ENCODE measurements at regions not wholly inside any gene's neighbourhood (a gene's known extent, or its start where the extent isn't known, plus 50 kb on each side); places are given as distances from the start of the nearest gene placed in this dataset.
A peak's percentile ranks its signal among the peaks of the same experiment; 100 is the strongest.

DNA sequence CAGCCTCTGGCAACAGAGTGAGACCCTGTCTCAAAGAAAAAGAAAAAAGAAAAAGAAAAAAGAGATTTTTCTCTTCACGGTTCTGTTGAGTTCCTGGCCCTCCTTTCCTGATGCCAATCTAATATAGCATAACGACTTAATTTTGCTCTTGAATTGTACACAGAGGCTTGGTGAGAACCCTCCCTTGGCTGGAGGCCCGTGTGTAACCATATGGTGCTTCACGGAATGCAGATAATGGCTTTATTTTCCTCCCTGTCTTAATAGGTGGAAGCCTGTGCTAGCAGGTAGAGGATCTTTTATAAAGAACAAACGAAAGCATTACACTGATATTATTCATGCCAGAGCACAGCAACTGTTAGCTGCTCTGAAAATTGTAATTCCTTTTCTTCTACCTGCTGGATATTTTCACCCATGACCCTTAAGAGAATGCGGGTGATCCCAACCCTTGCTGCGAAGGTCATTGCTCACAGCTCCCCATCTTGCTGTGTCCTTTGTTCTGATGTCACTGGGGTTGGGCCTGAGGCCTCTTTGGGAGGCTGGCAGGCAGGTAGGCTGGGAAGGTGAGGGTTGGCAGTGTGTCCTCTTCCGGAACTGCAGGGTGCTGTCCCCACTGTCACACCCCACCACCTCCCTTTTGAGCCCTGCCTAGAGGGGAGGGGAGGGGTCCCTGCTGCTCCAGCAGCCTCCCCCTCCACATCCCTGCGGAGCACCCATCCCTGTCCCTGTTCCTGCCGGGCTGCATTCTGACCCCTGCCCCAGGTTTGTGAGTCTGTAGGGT, 83.8 kb upstream of the STOX2 start:
- Mint-ChIP-seq H3K36me3 (ENCODE audit: low read depth, unreplicated experiment) (peaks cover 2% of the 10 kb centered on the region), H3K4me1 (ENCODE audit: low read depth, unreplicated experiment) (peaks cover 6% of the 10 kb centered on the region), H3K4me3 (ENCODE audit: unreplicated experiment) (no peak overlapping the region), H3K9me3 (ENCODE audit: unreplicated experiment) (peaks cover under 1% of the 10 kb centered on the region), H3K27me3 (ENCODE audit: low read depth, unreplicated experiment) (peaks cover 8% of the 10 kb centered on the region), H3K27ac (ENCODE audit: unreplicated experiment) (no peak overlapping the region)
- FAIRE-seq (no peak), DNase-seq (ENCODE audit: low read depth) (no peak)
- Histone ChIP-seq H3K27me3 (ENCODE audit: insufficient read depth, low read length) (no peaks in the 10 kb centered on the region), H3K36me3 (ENCODE audit: insufficient read depth, low read length) (no peaks in the 10 kb centered on the region), H4K20me1 (ENCODE audit: insufficient read depth, low read length) (no peaks in the 10 kb centered on the region), H2AFZ (ENCODE audit: low read depth, low read length) (no peak overlapping the region), H3K27ac (ENCODE audit: low read depth, low read length) (no peak overlapping the region), H3K9me3 (ENCODE audit: insufficient read depth, low read depth, low read length) (no peaks in the 10 kb centered on the region), H3K4me2 (ENCODE audit: low read length) (no peak overlapping the region), H3K4me3 (ENCODE audit: insufficient read depth, low read depth, low read length) (no peak overlapping the region), H3K79me2 (ENCODE audit: insufficient read depth, low read length) (no peaks in the 10 kb centered on the region), H3K4me1 (ENCODE audit: insufficient read depth, low read length) (no peaks in the 10 kb centered on the region), H3K9ac (ENCODE audit: low read length) (no peak overlapping the region)
- no peak for TF ChIP-seq EZH2 (IDR thresholded peaks at IDR 0.05; ENCODE audit: insufficient read depth, low read length)
- TF ChIP-seq, protein P1, sequence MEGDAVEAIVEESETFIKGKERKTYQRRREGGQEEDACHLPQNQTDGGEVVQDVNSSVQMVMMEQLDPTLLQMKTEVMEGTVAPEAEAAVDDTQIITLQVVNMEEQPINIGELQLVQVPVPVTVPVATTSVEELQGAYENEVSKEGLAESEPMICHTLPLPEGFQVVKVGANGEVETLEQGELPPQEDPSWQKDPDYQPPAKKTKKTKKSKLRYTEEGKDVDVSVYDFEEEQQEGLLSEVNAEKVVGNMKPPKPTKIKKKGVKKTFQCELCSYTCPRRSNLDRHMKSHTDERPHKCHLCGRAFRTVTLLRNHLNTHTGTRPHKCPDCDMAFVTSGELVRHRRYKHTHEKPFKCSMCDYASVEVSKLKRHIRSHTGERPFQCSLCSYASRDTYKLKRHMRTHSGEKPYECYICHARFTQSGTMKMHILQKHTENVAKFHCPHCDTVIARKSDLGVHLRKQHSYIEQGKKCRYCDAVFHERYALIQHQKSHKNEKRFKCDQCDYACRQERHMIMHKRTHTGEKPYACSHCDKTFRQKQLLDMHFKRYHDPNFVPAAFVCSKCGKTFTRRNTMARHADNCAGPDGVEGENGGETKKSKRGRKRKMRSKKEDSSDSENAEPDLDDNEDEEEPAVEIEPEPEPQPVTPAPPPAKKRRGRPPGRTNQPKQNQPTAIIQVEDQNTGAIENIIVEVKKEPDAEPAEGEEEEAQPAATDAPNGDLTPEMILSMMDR (IDR thresholded peaks at IDR 0.05; ENCODE audit: insufficient read depth, low read depth, low read length) = no peak

DNA sequence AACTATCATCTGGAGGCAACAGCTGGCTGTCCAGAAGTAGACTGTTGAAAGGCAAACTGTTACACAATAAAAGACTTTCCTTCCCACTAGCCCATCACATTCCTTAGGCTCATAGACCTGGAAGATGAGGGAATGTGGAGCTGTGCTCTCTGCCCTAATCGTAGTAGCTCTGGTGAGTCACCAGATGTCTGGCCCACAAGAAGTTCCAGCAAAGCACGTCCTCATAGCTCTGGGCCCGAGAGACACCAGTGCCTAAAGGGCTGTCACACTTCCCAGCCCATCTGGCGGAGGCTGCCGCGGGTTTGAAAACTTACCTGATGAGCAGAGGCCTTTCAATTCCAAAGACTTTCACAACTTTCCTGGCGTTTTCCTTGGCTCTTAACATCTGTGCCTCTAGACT, 81.7 kb upstream of the STOX2 start:
- Histone ChIP-seq H2AFZ (ENCODE audit: low read depth, low read length) (no peak overlapping the region), H3K9me3 (ENCODE audit: insufficient read depth, low read depth, low read length) (no peaks in the 10 kb centered on the region), H3K4me1 (ENCODE audit: insufficient read depth, low read length) (no peaks in the 10 kb centered on the region), H3K27ac (ENCODE audit: low read depth, low read length) (no peak overlapping the region), H3K27me3 (ENCODE audit: insufficient read depth, low read length) (no peaks in the 10 kb centered on the region), H3K4me2 (ENCODE audit: low read length) (no peak overlapping the region), H3K9ac (ENCODE audit: low read length) (no peak overlapping the region), H3K4me3 (ENCODE audit: insufficient read depth, low read depth, low read length) (no peak overlapping the region), H4K20me1 (ENCODE audit: insufficient read depth, low read length) (no peaks in the 10 kb centered on the region), H3K79me2 (ENCODE audit: insufficient read depth, low read length) (no peaks in the 10 kb centered on the region), H3K36me3 (ENCODE audit: insufficient read depth, low read length) (no peaks in the 10 kb centered on the region)
- Mint-ChIP-seq H3K4me3 (ENCODE audit: unreplicated experiment) (no peak overlapping the region), H3K27ac (ENCODE audit: unreplicated experiment) (peak overlapping the region; percentile 85), H3K4me1 (ENCODE audit: low read depth, unreplicated experiment) (peaks cover 12% of the 10 kb centered on the region), H3K9me3 (ENCODE audit: unreplicated experiment) (no peaks in the 10 kb centered on the region), H3K36me3 (ENCODE audit: low read depth, unreplicated experiment) (peaks cover 2% of the 10 kb centered on the region), H3K27me3 (ENCODE audit: low read depth, unreplicated experiment) (peaks cover 11% of the 10 kb centered on the region)
- TF ChIP-seq, protein P1 (IDR thresholded peaks at IDR 0.05; ENCODE audit: insufficient read depth, low read depth, low read length) = no peak
- TF ChIP-seq EZH2 (IDR thresholded peaks at IDR 0.05; ENCODE audit: insufficient read depth, low read length) = no peak
- DNase-seq (ENCODE audit: low read depth) (peak; percentile 79), FAIRE-seq (no peak)

- no peaks in the 10 kb centered on the region for H4K20me1 ChIP-seq (ENCODE audit: insufficient read depth, low read length)
- H3K27me3 Mint-ChIP-seq (ENCODE audit: low read depth, unreplicated experiment) = peaks cover 11% of the 10 kb centered on the region
Measured at GRCh38 chr4:183825346-183825745, 79.8 kb upstream of the STOX2 start.

More at GRCh38 chr4:183825346-183825745, 79.8 kb upstream of the STOX2 start:
- H3K4me3 ChIP-seq (ENCODE audit: insufficient read depth, low read depth, low read length) = no peak overlapping the region
- H3K9ac ChIP-seq (ENCODE audit: low read length) = no peak overlapping the region
- TF ChIP-seq, protein P1 (IDR thresholded peaks at IDR 0.05; ENCODE audit: insufficient read depth, low read depth, low read length) = no peak
- TF ChIP-seq EZH2 (IDR thresholded peaks at IDR 0.05; ENCODE audit: insufficient read depth, low read length) = no peak
- H3K9me3 ChIP-seq (ENCODE audit: insufficient read depth, low read depth, low read length) = no peaks in the 10 kb centered on the region
- H2AFZ ChIP-seq (ENCODE audit: low read depth, low read length) = no peak overlapping the region
- H3K27ac ChIP-seq (ENCODE audit: low read depth, low read length) = no peak overlapping the region
- H3K4me1 ChIP-seq (ENCODE audit: insufficient read depth, low read length) = no peaks in the 10 kb centered on the region
- no peaks in the 10 kb centered on the region for H3K27me3 ChIP-seq (ENCODE audit: insufficient read depth, low read length)
- peaks cover 2% of the 10 kb centered on the region for H3K36me3 Mint-ChIP-seq (ENCODE audit: low read depth, unreplicated experiment)
- H3K27ac Mint-ChIP-seq (ENCODE audit: unreplicated experiment) = no peak overlapping the region
- no peaks in the 10 kb centered on the region for H3K9me3 Mint-ChIP-seq (ENCODE audit: unreplicated experiment)
- H3K4me2 ChIP-seq (ENCODE audit: low read length) = no peak overlapping the region
- DNase-seq (ENCODE audit: low read depth) (no peak), FAIRE-seq (no peak)
- peaks cover 12% of the 10 kb centered on the region for H3K4me1 Mint-ChIP-seq (ENCODE audit: low read depth, unreplicated experiment)
- H3K36me3 ChIP-seq (ENCODE audit: insufficient read depth, low read length) = no peaks in the 10 kb centered on the region
- H3K79me2 ChIP-seq (ENCODE audit: insufficient read depth, low read length) = no peaks in the 10 kb centered on the region
- H3K4me3 Mint-ChIP-seq (ENCODE audit: unreplicated experiment) = no peak overlapping the region
